Activated naive CD4-positive, alpha-beta T cell treated with Interleukin-2 at 50 U/mL for 16 hours (primary cell): ENCODE measurements at regions not wholly inside any gene's neighbourhood (a gene's known extent, or its start where the extent isn't known, plus 50 kb on each side); places are given as distances from the start of the nearest gene placed in this dataset.

Experiments
- DNase-seq: peaks from one replicate; pipeline ENCODE4 v3.0.0-alpha.2; 2020

DNA sequence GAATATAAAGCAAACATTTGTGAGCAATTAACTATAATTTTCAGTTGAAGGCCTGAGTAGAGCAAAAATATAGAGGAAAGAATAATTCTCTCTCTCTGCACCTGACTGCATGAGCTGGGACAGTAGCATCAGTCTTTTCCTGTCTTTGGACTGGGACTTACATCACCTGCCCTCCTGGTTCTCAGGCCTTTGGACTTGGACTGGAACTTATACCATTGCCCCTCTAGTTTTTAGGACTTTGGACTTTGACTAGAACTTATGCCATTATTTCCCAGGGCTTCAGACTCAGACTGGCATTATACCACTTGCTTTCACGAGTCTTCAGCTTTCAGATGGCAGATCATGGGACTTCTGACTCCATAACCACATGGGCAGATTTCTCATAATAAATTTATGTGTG is 81.0 kb upstream of the SLC25A13 start:
- no peak for DNase-seq

DNA sequence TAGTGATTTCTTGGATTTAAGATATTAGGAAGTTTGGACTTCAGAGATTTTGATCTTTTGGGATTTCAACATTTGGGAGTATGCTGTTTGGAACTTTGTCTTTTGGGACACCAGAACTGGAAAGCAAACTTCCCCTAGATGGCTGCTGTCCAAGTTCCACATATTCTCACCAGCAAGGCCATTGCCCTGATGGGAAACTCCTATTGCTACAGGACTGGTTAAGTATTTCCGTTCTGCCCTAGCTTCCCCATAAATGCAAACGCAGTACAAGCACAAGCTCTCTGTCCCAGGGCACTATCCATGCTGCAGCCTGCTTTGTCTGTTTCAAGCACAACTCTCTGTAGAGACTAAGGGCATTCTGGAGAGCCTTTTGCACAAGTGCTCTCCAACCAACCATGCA is 79.3 kb upstream of the SLC25A13 start:
- DNase-seq, result no peak

DNA sequence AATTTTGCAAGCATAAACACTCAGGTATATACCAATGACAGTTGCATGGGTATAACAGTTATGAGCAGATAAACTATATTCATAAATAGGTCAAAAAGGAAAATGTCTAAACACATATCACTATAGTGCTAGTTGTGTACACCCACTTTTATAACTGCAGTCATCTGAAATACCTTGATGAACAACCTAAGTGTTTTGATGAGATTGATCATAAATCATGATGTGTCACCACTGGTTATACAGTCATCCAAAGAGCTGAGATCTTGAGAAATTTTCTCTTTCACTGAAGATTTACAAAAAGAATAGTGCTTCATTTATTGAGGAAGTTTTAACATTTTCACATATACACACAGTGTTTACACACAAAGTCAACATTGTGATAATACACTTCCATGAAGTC is 78.6 kb upstream of the SLC25A13 start:
- no peak for DNase-seq

DNA sequence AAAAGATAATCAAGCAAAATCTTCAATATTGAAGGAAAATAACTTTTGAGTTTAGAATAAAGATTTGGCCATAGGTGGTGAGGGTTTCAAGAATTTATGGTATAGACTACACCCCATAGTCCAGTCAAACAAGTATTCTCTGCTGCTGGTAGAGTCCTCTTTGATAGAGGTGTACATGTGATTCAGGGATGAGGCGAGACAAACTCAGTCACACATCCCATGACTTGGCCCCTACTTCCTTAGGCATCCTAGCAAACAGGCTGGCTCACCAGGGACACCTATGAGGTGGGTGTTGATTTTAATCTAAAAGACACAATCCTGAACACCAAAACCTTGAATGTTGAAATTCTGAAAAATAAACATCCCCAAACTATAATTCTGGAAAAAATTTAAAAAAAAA is 78.1 kb upstream of the SLC25A13 start:
- DNase-seq, result no peak

DNA sequence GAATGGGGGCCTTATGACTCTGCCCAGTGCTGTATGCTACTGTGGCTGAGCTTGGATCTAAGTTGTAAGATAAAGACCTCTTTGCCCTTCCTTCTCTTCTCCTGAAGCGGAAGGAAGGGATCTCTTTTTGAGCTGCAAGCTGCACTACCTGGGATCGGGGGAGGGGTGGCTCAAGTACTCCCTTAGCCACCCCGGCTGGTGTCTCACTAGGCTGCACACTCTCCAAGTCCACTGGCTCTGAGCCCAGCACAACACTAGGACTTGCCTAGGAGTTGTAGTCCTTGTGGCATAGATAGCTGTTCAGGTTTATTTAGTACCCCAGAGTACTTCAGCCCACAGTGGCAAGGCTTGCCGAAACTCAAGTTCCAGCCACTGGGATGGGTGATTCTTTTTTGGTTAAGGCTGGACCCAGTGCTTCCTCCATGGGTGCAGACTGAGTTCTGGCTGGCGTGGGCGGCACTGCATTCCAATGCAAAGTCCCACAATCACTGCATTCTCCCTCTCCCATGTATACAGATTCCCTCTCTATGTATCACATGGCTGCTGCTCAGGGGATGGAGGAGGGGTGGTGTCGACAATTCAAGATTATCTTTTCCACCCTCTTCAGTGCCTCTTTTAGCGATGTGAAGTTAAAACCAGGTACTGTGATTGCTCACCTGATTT is 76.2 kb upstream of the SLC25A13 start:
- DNase-seq, result no peak

DNA sequence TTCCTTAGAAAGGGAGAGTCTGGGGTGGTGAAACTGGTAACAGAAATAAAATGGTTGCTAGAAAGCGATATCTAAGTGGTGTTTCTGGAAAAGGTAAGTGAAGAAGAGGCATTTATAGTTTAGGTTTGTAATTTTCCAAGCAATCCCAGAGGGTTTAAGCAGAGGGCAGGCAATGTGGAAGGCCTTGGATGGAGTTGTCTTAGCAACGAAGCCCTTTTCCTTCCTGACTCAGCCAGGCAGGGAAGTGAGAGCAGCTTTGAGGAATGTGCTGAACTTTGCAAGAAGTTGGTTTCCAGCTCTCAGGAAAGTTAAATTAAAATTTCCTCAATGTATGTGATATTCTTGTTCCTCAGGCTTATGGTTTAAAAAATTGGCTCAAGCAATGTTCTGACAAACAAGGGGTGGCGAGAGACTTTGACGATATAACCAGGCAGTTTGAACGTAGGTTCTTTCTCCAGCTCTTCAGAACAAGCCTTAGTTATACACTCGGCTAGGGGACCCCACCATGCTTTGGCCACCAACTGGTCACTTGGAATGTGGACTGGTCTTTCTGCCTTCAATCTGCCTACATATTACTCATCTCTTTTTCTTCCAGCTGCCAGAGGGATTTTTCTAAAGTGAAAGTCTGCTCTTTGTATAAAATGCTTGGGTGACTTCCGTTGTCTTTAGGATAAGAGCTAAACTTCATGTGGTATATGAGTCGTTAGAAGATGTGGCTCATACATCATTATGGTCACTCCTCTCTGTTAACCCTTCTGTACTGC is 66.9 kb upstream of the SLC25A13 start:
- DNase-seq, result no peak

DNA sequence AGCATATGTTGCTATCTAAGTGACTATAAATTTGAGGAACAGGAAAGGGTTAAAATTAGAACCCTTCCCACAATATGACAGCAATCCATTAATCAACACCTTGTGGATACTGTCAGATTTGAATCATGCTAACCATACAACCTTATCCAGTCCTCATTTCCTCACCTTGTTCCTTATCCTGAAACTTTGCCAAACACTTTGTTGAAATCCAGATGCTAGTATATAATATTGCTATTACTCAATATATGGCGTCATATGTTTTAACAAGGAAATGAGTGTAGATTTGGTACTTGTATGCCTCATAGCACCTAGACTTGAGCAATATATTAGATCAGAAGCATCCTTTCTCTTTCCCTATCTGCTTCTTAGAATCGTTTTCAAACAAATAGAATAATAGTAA is 66.3 kb upstream of the SLC25A13 start:
- no peak for DNase-seq

DNA sequence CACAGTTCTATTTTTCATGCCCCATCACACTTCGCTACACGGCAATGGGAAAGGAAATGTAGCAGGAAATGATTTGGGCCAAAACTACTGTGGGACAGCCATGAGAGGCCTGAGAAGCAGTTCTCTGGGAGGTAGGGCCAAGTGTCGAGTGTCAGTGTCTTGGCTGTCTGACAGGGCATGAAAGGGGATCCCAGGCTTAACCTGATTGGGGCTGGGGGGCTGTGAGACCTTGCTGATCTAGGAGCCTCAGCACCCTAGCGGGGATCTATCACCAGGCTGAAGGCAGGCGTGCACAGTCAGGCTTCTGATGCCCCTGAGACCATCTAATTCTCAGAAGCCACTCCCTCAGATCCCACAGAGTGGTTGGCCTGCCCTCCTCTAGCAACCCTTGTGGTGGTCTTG is 58.2 kb upstream of the SLC25A13 start:
- no peak for DNase-seq

DNA sequence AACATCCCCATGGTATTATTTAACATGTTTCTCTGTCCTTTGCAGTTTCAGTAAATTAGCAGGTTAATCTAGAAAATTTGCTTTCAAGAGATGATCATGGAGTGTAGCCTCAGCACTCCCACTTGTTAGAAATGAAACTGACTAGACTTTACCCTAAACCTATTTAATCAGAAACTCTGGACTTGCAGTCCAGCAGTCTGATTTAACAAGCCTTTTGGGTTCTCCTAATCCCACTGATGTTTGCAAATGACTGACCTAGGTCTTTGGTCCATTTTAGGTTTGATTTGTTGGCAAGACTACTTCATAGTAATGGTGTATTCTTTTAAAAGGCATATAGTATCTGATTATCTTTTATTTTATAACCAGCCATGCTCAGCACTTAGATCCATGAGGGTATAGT is 55.5 kb upstream of the SLC25A13 start:
- no peak for DNase-seq
